IMR-90 (cell line): ENCODE measurements at regions not wholly inside any gene's neighbourhood (a gene's known extent, or its start where the extent isn't known, plus 50 kb on each side); places are given as distances from the start of the nearest gene placed in this dataset.

Experiments
- ATAC-seq: fragments of 200-7000 bp; cut with Tn5 transposase; 2 replicates; pipeline ENCODE4 v1.9.1; 2020; ENCODE audit warnings: low read depth, mild to moderate bottlenecking, moderate library complexity
- BruUV-seq: library from RNA; stranded (reverse); fragments of 400-500 nt; replicated peaks from 2 replicates; lab custom pipeline; 2021; lab: Mats Ljungman, UMichigan
- CTCF ChIA-PET: fragments of 300-600 bp; formaldehyde crosslinking; extraction: SDS; loops from one replicate; lab custom pipeline; 2021; ENCODE audit warnings: antibody characterized with exemption; lab: Yijun Ruan, JAX
- POLR2A ChIA-PET: fragments of 300-600 bp; sonication (Branson Sonifier 250); formaldehyde crosslinking; loops from one replicate; lab custom pipeline; 2022; ENCODE audit warnings: antibody characterized with exemption; ENCODE audit not compliant: unreplicated experiment; lab: Charles Lee
- DNase-seq: peaks from one replicate; pipeline ENCODE4 v3.0.0; 2013
- H2AFZ ChIP-seq: replicated peaks from 2 replicates; pipeline ENCODE3; 2013; ENCODE audit warnings: low read length, mild to moderate bottlenecking; ENCODE audit not compliant: poor library complexity
- H2AK5ac ChIP-seq: 2 replicates; pipeline ENCODE4 v1.6.1; 2013; ENCODE audit warnings: low read depth, low read length, inconsistent platforms
- H2AK9ac ChIP-seq: replicated peaks from 2 replicates; pipeline ENCODE3; 2013; ENCODE audit warnings: mild to moderate bottlenecking, low read depth, low read length, moderate library complexity; ENCODE audit not compliant: poor library complexity
- H2BK120ac ChIP-seq: 2 replicates; pipeline ENCODE4 v1.6.1; 2013; ENCODE audit warnings: low read depth, low read length, inconsistent platforms
- H2BK15ac ChIP-seq: 3 replicates; pipeline ENCODE4 v1.6.1; 2013; ENCODE audit warnings: low read depth, low read length, inconsistent platforms
- H2BK20ac ChIP-seq: 2 replicates; pipeline ENCODE4 v1.6.1; 2013; ENCODE audit warnings: low read depth, mild to moderate bottlenecking, inconsistent platforms, low read length, moderate library complexity
- H2BK5ac ChIP-seq: 2 replicates; pipeline ENCODE4 v1.6.1; 2013; ENCODE audit warnings: mild to moderate bottlenecking, low read depth, low read length, inconsistent platforms; ENCODE audit not compliant: poor library complexity, severe bottlenecking
- H3K14ac ChIP-seq: replicated peaks from 2 replicates; pipeline ENCODE4 v1.6.1; 2013; ENCODE audit warnings: low read depth, low read length, inconsistent platforms
- H3K18ac ChIP-seq: 2 replicates; pipeline ENCODE4 v1.6.1; 2013; ENCODE audit warnings: low read depth, low read length, control low read depth
- H3K23ac ChIP-seq: 2 replicates; pipeline ENCODE4 v1.6.1; 2013; ENCODE audit warnings: low read depth, low read length, inconsistent platforms
- H3K27ac ChIP-seq: 2 replicates; pipeline ENCODE4 v1.5.1; 2013; ENCODE audit warnings: mild to moderate bottlenecking, control low read depth, low read length; ENCODE audit not compliant: insufficient read depth
- H3K27me3 ChIP-seq: 2 replicates; pipeline ENCODE4 v1.6.1; 2013; ENCODE audit warnings: low read length; ENCODE audit not compliant: control insufficient read depth, insufficient read depth
- H3K36me3 ChIP-seq: 2 replicates; pipeline ENCODE4 v1.6.1; 2013; ENCODE audit warnings: low read length, mixed read lengths; ENCODE audit not compliant: control insufficient read depth, insufficient read depth
- H3K4ac ChIP-seq: 2 replicates; pipeline ENCODE4 v1.6.1; 2013; ENCODE audit warnings: low read depth, low read length, inconsistent platforms
- H3K4me1 ChIP-seq: 2 replicates; pipeline ENCODE4 v1.6.1; 2013; ENCODE audit warnings: low read length, mixed read lengths; ENCODE audit not compliant: control insufficient read depth, insufficient read depth
- H3K4me2 ChIP-seq: 2 replicates; pipeline ENCODE4 v1.6.1; 2013; ENCODE audit warnings: low read depth, mild to moderate bottlenecking, control low read depth, low read length, moderate library complexity
- H3K4me3 ChIP-seq: 2 replicates; pipeline ENCODE4 v1.5.1; 2013; ENCODE audit warnings: low read depth, mild to moderate bottlenecking, control low read depth, low read length, moderate library complexity; ENCODE audit not compliant: insufficient read depth
- H3K56ac ChIP-seq: 2 replicates; pipeline ENCODE4 v1.6.1; 2013; ENCODE audit warnings: low read length, inconsistent platforms; ENCODE audit not compliant: insufficient read depth; ENCODE audit errors: extremely low read depth
- H3K79me1 ChIP-seq, 2 experiments: 2 replicates each; pipeline ENCODE4 v1.6.1; 2013; ENCODE audit warnings: low read length in 2 of 2, inconsistent platforms in 1 of 2, low read depth in 1 of 2
- H3K9ac ChIP-seq: 2 replicates; pipeline ENCODE4 v1.6.1; 2013; ENCODE audit warnings: low read depth, low read length, control low read depth
- H3K9me1 ChIP-seq: 2 replicates; pipeline ENCODE4 v1.6.1; 2013; ENCODE audit warnings: low read length, inconsistent platforms; ENCODE audit not compliant: insufficient read depth
- H3K9me3 ChIP-seq: 2 replicates; pipeline ENCODE4 v1.6.1; 2013; ENCODE audit warnings: low read length; ENCODE audit not compliant: control insufficient read depth, insufficient read depth
- H4K20me1 ChIP-seq: 2 replicates; pipeline ENCODE4 v1.6.1; 2013; ENCODE audit warnings: low read length, inconsistent platforms; ENCODE audit not compliant: insufficient read depth
- H4K5ac ChIP-seq: 2 replicates; pipeline ENCODE4 v1.6.1; 2013; ENCODE audit warnings: mild to moderate bottlenecking, low read depth, low read length, control low read depth
- H4K8ac ChIP-seq, 2 experiments: 2 replicates each; pipeline ENCODE4 v1.6.1; 2013; ENCODE audit warnings: low read depth in 2 of 2, low read length in 2 of 2, control low read depth in 1 of 2, inconsistent platforms in 1 of 2
- H4K91ac ChIP-seq: 2 replicates; pipeline ENCODE4 v1.6.1; 2013; ENCODE audit warnings: low read depth, low read length, inconsistent platforms; ENCODE audit not compliant: insufficient read depth
- CEBPB ChIP-seq: IDR thresholded peaks from 2 replicates; pipeline ENCODE4 v1.6.1; 2012; ENCODE audit warnings: low read depth, low read length, improper control_type of control experiment
- CTCF ChIP-seq: conservative IDR thresholded peaks from 2 replicates; pipeline ENCODE4 v1.5.1; 2012; ENCODE audit warnings: mild to moderate bottlenecking, low read depth, low read length, improper control_type of control experiment
- FOS ChIP-seq: fragments of 150-350 bp; IDR thresholded peaks from 2 replicates; pipeline ENCODE4 v1.6.1; 2016; ENCODE audit warnings: low read depth, low read length
- POLR2A ChIP-seq: IDR thresholded peaks from 2 replicates; pipeline ENCODE4 v1.6.1; 2012; ENCODE audit warnings: mild to moderate bottlenecking, low read depth, low read length
- RFX5 ChIP-seq: IDR thresholded peaks from 2 replicates; pipeline ENCODE4 v1.8.0; 2012; ENCODE audit warnings: low read depth, mild to moderate bottlenecking, low read length, moderate library complexity
- SMC3 ChIP-seq: fragments of 150-350 bp; IDR thresholded peaks from 2 replicates; pipeline ENCODE4 v1.6.1; 2016; ENCODE audit warnings: low read depth, mild to moderate bottlenecking, antibody characterized with exemption, low read length, moderate library complexity
- WGBS, 2 experiments: methylation state at CpG; one replicate each; pipeline versions ENCODE4 v1.1.5 to v1.1.7; 2013; ENCODE audit warnings: missing lambda C conversion rate in 2 of 2; ENCODE audit not compliant: insufficient read length in 1 of 2; ENCODE audit errors: extremely low coverage in 2 of 2; 5-methylcytosine and 5-hydroxymethylcytosine counted together
- dilution Hi-C: fragments of 300-500 bp; cut with HindIII; formaldehyde crosslinking; loops from one replicate; pipeline ENCODE4 v1.14.3; 2018; ENCODE audit warnings: low sequenced_read_pairs; ENCODE audit not compliant: unreplicated experiment
- in situ Hi-C: fragments of 300-500 bp; cut with MboI; formaldehyde crosslinking; loops from 3 replicates; pipeline ENCODE4 v1.14.3; 2019; ENCODE audit warnings: low sequenced_read_pairs, inconsistent platforms, mixed read lengths
- intact Hi-C: fragments of 100-400 bp; cut with micrococcal nuclease; formaldehyde crosslinking; loops from 2 replicates; pipeline ENCODE4 v1.10.0; 2022
- TF ChIP-seq, protein P1 (sequence below): fragments of 150-350 bp; IDR thresholded peaks from 2 replicates; pipeline ENCODE4 v1.6.1; 2016; ENCODE audit warnings: low read depth, mild to moderate bottlenecking, low read length, moderate library complexity, borderline replicate concordance

DNA sequence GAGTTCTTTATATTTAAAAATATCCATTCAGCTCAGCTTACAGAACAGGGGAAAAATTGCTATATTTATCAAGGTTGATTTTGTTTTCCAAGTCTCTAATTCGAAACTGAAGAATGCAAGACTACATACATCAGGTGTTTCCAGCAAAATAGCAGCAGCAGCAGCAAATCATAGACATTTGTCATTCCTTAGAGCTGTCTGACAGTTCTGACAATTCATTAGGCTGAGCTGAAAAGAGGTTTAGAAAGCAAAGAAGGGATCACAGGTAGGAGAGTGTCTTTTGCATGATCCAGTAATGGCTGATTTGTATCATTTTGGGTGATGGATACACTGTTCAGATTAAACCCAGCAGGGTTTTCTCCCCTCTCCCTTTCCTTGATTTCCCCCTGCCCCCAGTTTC lies 545.7 kb downstream of the MCTP2 start:
- no peak overlapping the region for H3K9ac ChIP-seq
- no peak overlapping the region for H4K5ac ChIP-seq
- in situ Hi-C loops = no loop called here
- H3K56ac ChIP-seq = no peak overlapping the region
- no peak overlapping the region for H2BK120ac ChIP-seq
- intact Hi-C loops = no loop called here
- no peak overlapping the region for H2BK5ac ChIP-seq
- no peak overlapping the region for H3K23ac ChIP-seq
- TF ChIP-seq FOS (no peak), POLR2A (no peak), RFX5 (no peak), CTCF (no peak), CEBPB (no peak), SMC3 (no peak)
- TF ChIP-seq, protein P1, sequence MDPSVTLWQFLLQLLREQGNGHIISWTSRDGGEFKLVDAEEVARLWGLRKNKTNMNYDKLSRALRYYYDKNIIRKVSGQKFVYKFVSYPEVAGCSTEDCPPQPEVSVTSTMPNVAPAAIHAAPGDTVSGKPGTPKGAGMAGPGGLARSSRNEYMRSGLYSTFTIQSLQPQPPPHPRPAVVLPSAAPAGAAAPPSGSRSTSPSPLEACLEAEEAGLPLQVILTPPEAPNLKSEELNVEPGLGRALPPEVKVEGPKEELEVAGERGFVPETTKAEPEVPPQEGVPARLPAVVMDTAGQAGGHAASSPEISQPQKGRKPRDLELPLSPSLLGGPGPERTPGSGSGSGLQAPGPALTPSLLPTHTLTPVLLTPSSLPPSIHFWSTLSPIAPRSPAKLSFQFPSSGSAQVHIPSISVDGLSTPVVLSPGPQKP = no peak
- H4K8ac ChIP-seq = no peak overlapping the region
- H2BK15ac ChIP-seq = no peak overlapping the region
- H3K18ac ChIP-seq = no peak overlapping the region
- no peaks in the 10 kb centered on the region for H3K79me1 ChIP-seq
- no peak overlapping the region for H3K27ac ChIP-seq
- no peak overlapping the region for H3K4me2 ChIP-seq
- no peak overlapping the region for H2AFZ ChIP-seq
- DNase-seq (no peak), ATAC-seq (no peak)
- dilution Hi-C loops = no loop called here
- WGBS, 2 experiments = no CpG with 5 or more reads among the region's 1 CpG
- no peaks in the 10 kb centered on the region for H3K4me1 ChIP-seq
- no peak overlapping the region for H3K4me3 ChIP-seq
- no peak overlapping the region for H2AK9ac ChIP-seq
- H2BK20ac ChIP-seq = no peak overlapping the region
- CTCF ChIA-PET = no interaction called here
- POLR2A ChIA-PET = no interaction called here
- no peaks in the 10 kb centered on the region for H3K36me3 ChIP-seq
- BruUV-seq = no TSS peak
- no peaks in the 10 kb centered on the region for H4K20me1 ChIP-seq
- H3K9me1 ChIP-seq = no peaks in the 10 kb centered on the region
- H4K91ac ChIP-seq = no peak overlapping the region
- peaks cover 10% of the 10 kb centered on the region for H3K9me3 ChIP-seq
- H3K4ac ChIP-seq = no peak overlapping the region
- H2AK5ac ChIP-seq = no peak overlapping the region
- no peak overlapping the region for H3K14ac ChIP-seq
- no peaks in the 10 kb centered on the region for H3K27me3 ChIP-seq
